ENCODE measurements at regions not wholly inside any gene's neighbourhood (a gene's known extent, or its start where the extent isn't known, plus 50 kb on each side); places are given as distances from the start of the nearest gene placed in this dataset.
"Not testable (repeated sequence)": the region's sequence is repeated elsewhere in the genome, so short reads cannot be mapped to it uniquely, and the experiment has no call there.

DNA sequence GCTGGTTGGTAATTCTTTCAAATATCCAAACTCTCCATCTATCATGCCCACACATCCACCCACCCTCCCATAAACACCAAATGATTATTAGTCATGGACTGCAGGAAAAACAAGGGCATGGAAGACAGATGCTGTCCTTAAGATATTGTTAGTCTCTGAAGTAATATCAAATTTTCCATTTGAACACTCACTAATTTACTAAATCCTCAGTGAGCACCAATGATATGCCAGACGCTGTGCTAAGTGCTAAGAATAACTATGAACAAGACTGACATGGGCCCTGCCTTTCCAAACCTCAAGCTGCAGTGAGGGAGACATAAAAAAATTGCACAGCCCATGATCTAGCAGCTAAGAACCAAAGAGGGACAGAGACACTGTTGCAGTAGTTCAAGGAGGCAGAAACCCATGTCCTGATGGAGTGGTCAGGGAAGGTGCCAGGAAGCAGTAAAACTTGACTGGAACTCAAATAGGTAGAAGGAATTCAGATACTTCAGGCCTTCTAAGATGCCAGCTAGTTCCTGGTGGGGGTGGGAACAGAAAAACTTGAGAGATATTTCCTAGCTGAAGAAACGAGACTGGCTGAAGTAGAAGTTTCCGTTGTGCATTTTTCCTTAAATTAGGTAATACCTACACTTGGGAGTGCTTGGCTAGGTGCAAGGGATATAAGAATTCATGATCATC, 182.1 kb downstream of the OSR1 start:
- intact Hi-C loops (cut with DNase I) = no loop called here
- TF ChIP-seq POLR2A (IDR thresholded peaks at IDR 0.05) (no peak), CTCF (IDR thresholded peaks at IDR 0.05) (no peak), POLR2AphosphoS5 (IDR thresholded peaks at IDR 0.05; ENCODE audit: insufficient read depth in 1 of 2, low read depth in 1 of 2) (no peak)
- no peaks in the 10 kb centered on the region for H3K36me3 ChIP-seq
- no peak overlapping the region for H3K4me3 ChIP-seq
- no peak for DNase-seq (ENCODE audit: extremely low spot score in 2 of 2)
- no peaks in the 10 kb centered on the region for H3K4me1 ChIP-seq
- H3K27ac ChIP-seq = no peak overlapping the region
- no peaks in the 10 kb centered on the region for H3K9me3 ChIP-seq
- H3K27me3 ChIP-seq = no peaks in the 10 kb centered on the region

GRCh38 chr2:19174176-19174575, 184.2 kb downstream of the OSR1 start:
- H3K36me3 ChIP-seq = no peaks in the 10 kb centered on the region
- no peaks in the 10 kb centered on the region for H3K9me3 ChIP-seq
- TF ChIP-seq POLR2A (IDR thresholded peaks at IDR 0.05) = no peak
- no peak for TF ChIP-seq CTCF (IDR thresholded peaks at IDR 0.05)
- TF ChIP-seq POLR2AphosphoS5 (IDR thresholded peaks at IDR 0.05; ENCODE audit: insufficient read depth in 1 of 2, low read depth in 1 of 2) = no peak
- H3K27me3 ChIP-seq = no peaks in the 10 kb centered on the region
- no peak overlapping the region for H3K4me3 ChIP-seq
- intact Hi-C loops (cut with DNase I) = no loop called here
- no peak for DNase-seq (ENCODE audit: extremely low spot score in 2 of 2)
- no peak overlapping the region for H3K27ac ChIP-seq
- no peaks in the 10 kb centered on the region for H3K4me1 ChIP-seq

GRCh38 chr2:19171409-19171808, 187.0 kb downstream of the OSR1 start:
- Histone ChIP-seq H3K27me3 (no peaks in the 10 kb centered on the region), H3K4me3 (no peak overlapping the region), H3K36me3 (no peaks in the 10 kb centered on the region), H3K27ac (no peak overlapping the region), H3K9me3 (no peaks in the 10 kb centered on the region), H3K4me1 (no peaks in the 10 kb centered on the region)
- no peak for DNase-seq (ENCODE audit: extremely low spot score in 2 of 2)
- no peak for TF ChIP-seq CTCF (IDR thresholded peaks at IDR 0.05)
- TF ChIP-seq POLR2A (IDR thresholded peaks at IDR 0.05) = no peak
- no peak for TF ChIP-seq POLR2AphosphoS5 (IDR thresholded peaks at IDR 0.05; ENCODE audit: insufficient read depth in 1 of 2, low read depth in 1 of 2)
- intact Hi-C loops (cut with DNase I) = no loop called here

GRCh38 chr2:19169134-19169768, 189.2 kb downstream of the OSR1 start:
- intact Hi-C loops (cut with DNase I) = no loop called here
- Histone ChIP-seq H3K27ac (no peak overlapping the region), H3K4me1 (no peaks in the 10 kb centered on the region), H3K27me3 (no peaks in the 10 kb centered on the region), H3K36me3 (no peaks in the 10 kb centered on the region), H3K9me3 (no peaks in the 10 kb centered on the region), H3K4me3 (no peak overlapping the region)
- no peak for TF ChIP-seq POLR2AphosphoS5 (IDR thresholded peaks at IDR 0.05; ENCODE audit: insufficient read depth in 1 of 2, low read depth in 1 of 2)
- TF ChIP-seq CTCF (IDR thresholded peaks at IDR 0.05) = no peak
- TF ChIP-seq POLR2A (IDR thresholded peaks at IDR 0.05) = no peak
- DNase-seq (ENCODE audit: extremely low spot score in 2 of 2) = no peak

- H3K9me3 ChIP-seq; H3K4me3 ChIP-seq; H3K27me3 ChIP-seq; H3K4me1 ChIP-seq; DNase-seq (ENCODE audit: extremely low spot score in 2 of 2); intact Hi-C loops (cut with DNase I); H3K27ac ChIP-seq; H3K36me3 ChIP-seq: not testable (repeated sequence)
Observed at GRCh38 chr2:19164099-19164498, 194.3 kb downstream of the OSR1 start.

All from vagina (tissue), 2 donors.